Kidney (tissue), 13 donors: ENCODE measurements at regions not wholly inside any gene's neighbourhood (a gene's known extent, or its start where the extent isn't known, plus 50 kb on each side); places are given as distances from the start of the nearest gene placed in this dataset.
A peak's percentile ranks its signal among the peaks of the same experiment; 100 is the strongest.

Source experiments
- DNase-seq, 5 donors: peaks; one replicate each; pipeline ENCODE4 v3.0.0-alpha.2; 2013 to 2020
- FAIRE-seq: peaks from 2 replicates; lab custom pipeline; 2012; peaks lifted over from hg19 to GRCh38; lab: Jason Lieb, UNC
- H3K27ac ChIP-seq, 2 donors: one replicate each; pipeline ENCODE4 v1.7.0; 2013; ENCODE audit warnings: low read depth in 2 of 2, low read length in 2 of 2, inconsistent platforms in 1 of 2
- H3K27me3 ChIP-seq: one replicate; pipeline ENCODE4 v1.7.1; 2013; ENCODE audit warnings: low read length, inconsistent platforms; ENCODE audit not compliant: control insufficient read depth, insufficient read depth
- H3K36me3 ChIP-seq, 3 donors: one replicate each; pipeline versions ENCODE4 v1.7.0 to v1.7.1; 2013; ENCODE audit warnings: low read length in 3 of 3, control low read depth in 1 of 3, inconsistent platforms in 1 of 3; ENCODE audit not compliant: insufficient read depth in 3 of 3, control insufficient read depth in 2 of 3
- H3K4me1 ChIP-seq, 3 donors: one replicate each; pipeline versions ENCODE4 v1.7.0 to v1.7.1; 2013; ENCODE audit warnings: low read length in 3 of 3, inconsistent platforms in 1 of 3, low read depth in 1 of 3; ENCODE audit not compliant: control insufficient read depth in 2 of 3, insufficient read depth in 2 of 3
- H3K4me3 ChIP-seq, 3 donors: one replicate each; pipeline versions ENCODE4 v1.7.0 to v1.8.1; 2013; ENCODE audit warnings: low read length in 3 of 3, control low read depth in 1 of 3, inconsistent platforms in 1 of 3
- H3K9ac ChIP-seq, 3 donors: one replicate each; pipeline versions ENCODE4 v1.7.0 to v1.7.1; 2013; ENCODE audit warnings: low read length in 3 of 3, control low read depth in 1 of 3, inconsistent platforms in 1 of 3
- H3K9me3 ChIP-seq, 3 donors: one replicate each; pipeline versions ENCODE4 v1.7.0 to v1.7.1; 2013; ENCODE audit warnings: low read length in 3 of 3, control low read depth in 1 of 3, inconsistent platforms in 1 of 3; ENCODE audit not compliant: control insufficient read depth in 2 of 3, insufficient read depth in 1 of 3
- intact Hi-C: fragments of 100-400 bp; cut with DNase I; formaldehyde crosslinking; loops from one replicate; pipeline ENCODE4 v1.11.1; 2022
- TF ChIP-seq, protein P1 (sequence below): IDR thresholded peaks from 3 replicates; pipeline ENCODE4 v1.5.1; 2012; ENCODE audit warnings: mild to moderate bottlenecking, moderate library complexity, borderline replicate concordance; ENCODE audit not compliant: insufficient read depth; ENCODE audit errors: extremely low read depth
- donor health status: control.
- donor health status: control.
- donor health status: control.
- donor health status: control.
- donor health status: control.
- donor health status: DM: yes; HTN: yes; CAD: no.
- donor health status: Normal renal cell carcinoma (clear cell type).

DNA sequence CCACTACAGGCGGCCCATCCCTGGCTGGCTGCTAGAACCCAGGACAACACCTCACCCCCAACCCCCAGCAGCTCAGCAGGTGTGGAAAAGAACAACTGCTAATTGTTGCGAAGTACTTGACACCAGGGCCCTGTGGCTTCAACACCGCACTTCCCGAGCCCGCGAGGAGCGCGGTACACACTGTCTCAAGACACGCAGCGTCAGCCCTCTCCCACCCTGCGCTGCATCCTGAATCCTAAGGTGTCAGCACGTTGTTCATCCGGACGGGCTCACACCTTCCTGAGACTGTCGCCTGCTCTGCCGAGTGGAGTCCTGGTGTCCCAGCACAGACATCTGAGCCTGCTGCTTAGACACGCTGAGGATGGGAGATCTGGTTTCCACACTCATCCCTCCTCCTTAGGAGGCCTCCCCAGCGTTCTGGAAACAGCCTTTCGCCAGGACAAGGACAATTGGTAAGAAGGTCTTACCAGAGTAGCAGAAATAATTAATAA, 1336.2 kb downstream of the BRD1 start:
- FAIRE-seq (no peak), DNase-seq (peak in 3 of 5 donors; percentile 49 to 65 (median 61))
- no peaks in the 10 kb centered on the region for H3K36me3 ChIP-seq
- H3K4me1 ChIP-seq = no peaks in the 10 kb centered on the region
- H3K9ac ChIP-seq = no peak overlapping the region
- H3K27ac ChIP-seq = no peak overlapping the region
- no peak overlapping the region for H3K4me3 ChIP-seq
- TF ChIP-seq, protein P1, sequence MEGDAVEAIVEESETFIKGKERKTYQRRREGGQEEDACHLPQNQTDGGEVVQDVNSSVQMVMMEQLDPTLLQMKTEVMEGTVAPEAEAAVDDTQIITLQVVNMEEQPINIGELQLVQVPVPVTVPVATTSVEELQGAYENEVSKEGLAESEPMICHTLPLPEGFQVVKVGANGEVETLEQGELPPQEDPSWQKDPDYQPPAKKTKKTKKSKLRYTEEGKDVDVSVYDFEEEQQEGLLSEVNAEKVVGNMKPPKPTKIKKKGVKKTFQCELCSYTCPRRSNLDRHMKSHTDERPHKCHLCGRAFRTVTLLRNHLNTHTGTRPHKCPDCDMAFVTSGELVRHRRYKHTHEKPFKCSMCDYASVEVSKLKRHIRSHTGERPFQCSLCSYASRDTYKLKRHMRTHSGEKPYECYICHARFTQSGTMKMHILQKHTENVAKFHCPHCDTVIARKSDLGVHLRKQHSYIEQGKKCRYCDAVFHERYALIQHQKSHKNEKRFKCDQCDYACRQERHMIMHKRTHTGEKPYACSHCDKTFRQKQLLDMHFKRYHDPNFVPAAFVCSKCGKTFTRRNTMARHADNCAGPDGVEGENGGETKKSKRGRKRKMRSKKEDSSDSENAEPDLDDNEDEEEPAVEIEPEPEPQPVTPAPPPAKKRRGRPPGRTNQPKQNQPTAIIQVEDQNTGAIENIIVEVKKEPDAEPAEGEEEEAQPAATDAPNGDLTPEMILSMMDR = no peak
- H3K9me3 ChIP-seq = no peaks in the 10 kb centered on the region
- intact Hi-C loops = no loop called here
- H3K27me3 ChIP-seq = peaks cover 7% of the 10 kb centered on the region

- Histone ChIP-seq H3K4me3 (no peak overlapping the region), H3K36me3 (no peaks in the 10 kb centered on the region), H3K9me3 (no peaks in the 10 kb centered on the region), H3K4me1 (no peaks in the 10 kb centered on the region), H3K9ac (no peak overlapping the region), H3K27ac (no peak overlapping the region), H3K27me3 (peaks cover 7% of the 10 kb centered on the region)
- intact Hi-C loops = no loop called here
- no peak for FAIRE-seq
- TF ChIP-seq, protein P1 = no peak
- peak in 1 of 5 donors; percentile 34 for DNase-seq
Observed at GRCh38 chr22:48490500-48491411, 1336.9 kb downstream of the BRD1 start.

DNA sequence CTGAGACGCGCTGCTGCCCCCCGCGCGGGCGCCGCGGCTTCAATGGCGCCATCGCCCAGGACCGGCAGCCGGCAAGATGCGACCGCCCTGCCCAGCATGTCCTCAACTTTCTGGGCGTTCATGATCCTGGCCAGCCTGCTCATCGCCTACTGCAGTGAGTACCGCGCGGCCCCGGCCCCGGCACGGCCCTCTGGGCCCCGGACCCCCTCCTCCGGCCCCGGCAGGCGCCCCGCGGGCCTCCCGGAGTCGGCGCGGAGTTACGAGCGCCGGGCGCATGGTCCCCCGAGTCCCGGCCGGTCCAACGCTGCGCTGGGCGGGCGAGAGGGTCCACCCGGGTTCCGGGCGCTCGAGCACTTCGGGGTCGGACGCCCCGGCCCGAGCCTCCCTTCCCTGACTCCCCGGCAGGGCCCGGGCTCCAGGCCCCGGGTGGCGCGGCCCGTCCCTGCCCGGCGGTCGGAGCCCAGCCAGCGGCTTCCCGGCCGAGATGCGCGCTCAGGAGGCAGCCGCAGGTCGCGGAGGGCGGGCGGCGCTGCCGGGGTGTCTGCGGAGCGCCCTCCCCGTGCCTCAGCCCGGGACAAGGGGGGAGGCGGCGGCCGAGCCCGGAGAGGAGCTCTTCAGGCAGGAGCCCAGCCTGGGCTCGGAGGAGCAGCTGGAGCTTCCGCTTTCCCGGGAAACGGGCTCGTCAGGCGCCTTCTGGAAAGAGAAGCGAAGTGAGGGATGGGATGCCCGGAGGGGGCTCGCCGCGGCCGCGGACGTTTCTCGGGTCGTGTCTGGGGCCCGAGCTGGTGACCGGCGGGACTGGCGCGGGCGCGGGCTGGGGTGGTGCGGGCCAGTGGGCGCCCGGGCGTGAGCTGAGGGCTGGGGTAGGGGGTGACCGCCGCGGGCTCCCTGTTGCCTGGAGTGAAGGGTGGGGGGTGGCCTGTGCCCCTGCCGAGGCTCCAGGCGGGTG, 1337.8 kb downstream of the BRD1 start:
- Histone ChIP-seq H3K4me1 (no peaks in the 10 kb centered on the region), H3K9me3 (no peaks in the 10 kb centered on the region), H3K4me3 (no peak overlapping the region), H3K9ac (no peak overlapping the region), H3K27ac (no peak overlapping the region), H3K27me3 (peaks cover 7% of the 10 kb centered on the region), H3K36me3 (no peaks in the 10 kb centered on the region)
- DNase-seq (peak in 4 of 5 donors; percentile 39 to 58 (median 48)), FAIRE-seq (no peak)
- intact Hi-C loops = no loop called here
- TF ChIP-seq, protein P1 = no peak
